Endothelial cell of umbilical vein (primary cell): ENCODE measurements at regions not wholly inside any gene's neighbourhood (a gene's known extent, or its start where the extent isn't known, plus 50 kb on each side); places are given as distances from the start of the nearest gene placed in this dataset.

Experiments
- BruUV-seq: library from RNA; stranded (reverse); fragments of 400-500 nt; replicated peaks from 2 replicates; lab custom pipeline; 2021; lab: Mats Ljungman, UMichigan
- CTCF ChIA-PET: fragments of 300-600, 350-600 bp; sonication (Branson Sonifier 250); formaldehyde crosslinking; loops from one replicate; lab custom pipeline; 2021; ENCODE audit warnings: antibody characterized with exemption, inconsistent platforms; lab: Charles Lee
- POLR2A ChIA-PET: fragments of 300-600, 350-600 bp; sonication (Branson Sonifier 250); formaldehyde crosslinking; loops from one replicate; lab custom pipeline; 2021; ENCODE audit warnings: antibody characterized with exemption, inconsistent platforms; lab: Charles Lee
- DNase-seq: peaks from one replicate; pipeline ENCODE4 v3.0.0-alpha.2; 2011; ENCODE audit warnings: low read depth, low spot score
- FAIRE-seq: peaks from 2 replicates; lab custom pipeline; 2011; peaks lifted over from hg19 to GRCh38; lab: Jason Lieb, UNC
- H2AFZ ChIP-seq: 2 replicates; pipeline ENCODE4 v1.6.0; 2012; ENCODE audit warnings: low read depth, low read length, control low read depth, inconsistent platforms
- H3K27ac ChIP-seq: 2 replicates; pipeline ENCODE4 v1.5.1; 2011; ENCODE audit warnings: low read depth, mild to moderate bottlenecking, control low read depth, low read length, moderate library complexity; ENCODE audit not compliant: insufficient read depth
- H3K27me3 ChIP-seq, 2 experiments: 2 replicates each; pipeline versions ENCODE4 v1.6.0 to v1.6.1; 2011; ENCODE audit warnings: low read length in 2 of 2, mixed read lengths in 1 of 2; ENCODE audit not compliant: control insufficient read depth in 2 of 2, insufficient read depth in 2 of 2
- H3K36me3 ChIP-seq, 2 experiments: 2 replicates in 1 of 2; 3 replicates in 1 of 2; pipeline ENCODE4 v1.5.1; 2011; ENCODE audit warnings: low read length in 2 of 2, mild to moderate bottlenecking in 1 of 2, moderate library complexity in 1 of 2; ENCODE audit not compliant: control insufficient read depth in 2 of 2, insufficient read depth in 2 of 2; ENCODE audit errors: extremely low read depth in 1 of 2
- H3K4me1 ChIP-seq: 3 replicates; pipeline ENCODE4 v1.5.1; 2011; ENCODE audit warnings: mild to moderate bottlenecking, low read length; ENCODE audit not compliant: control insufficient read depth, insufficient read depth; ENCODE audit errors: extremely low read depth
- H3K4me2 ChIP-seq: 2 replicates; pipeline ENCODE4 v1.6.1; 2011; ENCODE audit warnings: low read length, control low read depth, mixed read lengths; ENCODE audit not compliant: insufficient read depth
- H3K4me3 ChIP-seq, 3 experiments: fragments of 200-600 bp in 1 of 3; sonication (generic), shearing (Covaris generic) in 1 of 3; replicated peaks in 1 of 3; 2 replicates each; pipeline ENCODE4 v1.5.1; 2011 to 2016; ENCODE audit warnings: control low read depth in 3 of 3, low read length in 3 of 3, mild to moderate bottlenecking in 2 of 3, inconsistent platforms in 1 of 3, low read depth in 1 of 3, moderate library complexity in 1 of 3; ENCODE audit not compliant: insufficient read depth in 1 of 3
- H3K79me2 ChIP-seq: 2 replicates; pipeline ENCODE4 v1.6.0; 2012; ENCODE audit warnings: low read length, inconsistent platforms; ENCODE audit not compliant: control insufficient read depth, insufficient read depth
- H3K9ac ChIP-seq: replicated peaks from 2 replicates; pipeline ENCODE3; 2011; ENCODE audit warnings: low read length, control low read depth; ENCODE audit not compliant: insufficient read depth; ENCODE audit errors: extremely low read depth
- H3K9me1 ChIP-seq: replicated peaks from 3 replicates; pipeline ENCODE4 v1.6.0; 2011; ENCODE audit warnings: mild to moderate bottlenecking, low read length; ENCODE audit not compliant: control insufficient read depth, insufficient read depth; ENCODE audit errors: extremely low read depth
- H3K9me3 ChIP-seq: replicated peaks from 2 replicates; pipeline ENCODE4 v1.5.1; 2012; ENCODE audit warnings: low read length, inconsistent platforms; ENCODE audit not compliant: control insufficient read depth, insufficient read depth
- H4K20me1 ChIP-seq: replicated peaks from 2 replicates; pipeline ENCODE3; 2011; ENCODE audit warnings: mild to moderate bottlenecking, low read length; ENCODE audit not compliant: control insufficient read depth, insufficient read depth; ENCODE audit errors: extremely low read depth
- EZH2 ChIP-seq: IDR thresholded peaks from 2 replicates; pipeline ENCODE4 v1.6.1; 2012; ENCODE audit warnings: borderline replicate concordance, low read depth, mild to moderate bottlenecking, moderate library complexity, low read length, inconsistent platforms; ENCODE audit not compliant: severe bottlenecking
- FOS ChIP-seq: IDR thresholded peaks from 2 replicates; pipeline ENCODE4 v1.6.1; 2011; ENCODE audit warnings: mild to moderate bottlenecking, low read length, moderate library complexity, borderline replicate concordance; ENCODE audit not compliant: insufficient read depth
- GATA2 ChIP-seq: IDR thresholded peaks from 2 replicates; pipeline ENCODE4 v1.7.0; 2011; ENCODE audit warnings: low read depth, mild to moderate bottlenecking, moderate library complexity, mixed read lengths, low read length; ENCODE audit not compliant: insufficient read length, insufficient read depth
- JUN ChIP-seq: IDR thresholded peaks from 2 replicates; pipeline ENCODE4 v1.6.1; 2011; ENCODE audit warnings: borderline replicate concordance, low read depth; ENCODE audit not compliant: insufficient read length, insufficient read depth
- MYC ChIP-seq: IDR thresholded peaks from one replicate; pipeline ENCODE4 v1.6.1; 2011; ENCODE audit warnings: mild to moderate bottlenecking, low read depth, low read length
- POLR2A ChIP-seq: IDR thresholded peaks from 2 replicates; pipeline ENCODE4 v1.6.1; 2012; ENCODE audit warnings: low read depth, mild to moderate bottlenecking, control low read depth, low read length
- POLR2AphosphoS5 ChIP-seq: IDR thresholded peaks from 2 replicates; pipeline ENCODE4 v1.6.1; 2012; ENCODE audit warnings: low read depth, mild to moderate bottlenecking, control low read depth, low read length, moderate library complexity; ENCODE audit not compliant: insufficient read depth
- dilution Hi-C: fragments of 300-500 bp; cut with MboI; formaldehyde crosslinking; loops from one replicate; pipeline ENCODE4 v1.15.0; 2019; ENCODE audit warnings: low sequenced_read_pairs; ENCODE audit not compliant: extremely low pct_ligation_motif_present
- intact Hi-C: fragments of 100-400 bp; cut with micrococcal nuclease; formaldehyde crosslinking; loops from one replicate; pipeline ENCODE4 v1.10.0; 2022
- TF ChIP-seq, protein P1 (sequence below), 2 donors: IDR thresholded peaks; 1 replicate in 1 of 2; 2 replicates in 1 of 2; pipeline ENCODE4 v1.5.1; 2011; ENCODE audit warnings: low read length in 2 of 2, mild to moderate bottlenecking in 2 of 2, moderate library complexity in 2 of 2, control low read depth in 1 of 2, inconsistent platforms in 1 of 2, low read depth in 1 of 2; ENCODE audit not compliant: insufficient read depth in 1 of 2; ENCODE audit errors: extremely low read depth in 1 of 2

DNA sequence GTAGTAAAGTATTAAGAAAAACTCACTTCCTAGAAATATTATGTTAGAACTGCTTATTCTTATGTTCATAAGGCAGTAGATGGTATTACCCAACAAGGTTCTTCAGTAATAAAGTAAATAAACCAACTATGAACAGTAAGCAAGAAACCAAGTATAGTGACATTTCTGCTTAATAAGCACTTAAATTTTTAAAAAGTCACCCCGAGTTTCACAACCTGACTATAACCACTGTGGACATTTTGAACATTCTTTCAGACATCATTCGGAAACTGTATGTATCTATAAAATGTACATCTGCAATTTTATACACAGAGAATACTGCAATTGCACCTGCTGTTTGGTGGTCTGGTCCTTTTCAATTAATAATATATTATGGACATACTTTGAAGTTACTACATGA lies 1073.6 kb downstream of the XPNPEP1 start:
- intact Hi-C loops (no loop called here), dilution Hi-C loops (no loop called here)
- H3K4me3 ChIP-seq = no peak overlapping the region
- no peaks in the 10 kb centered on the region for H3K27me3 ChIP-seq
- DNase-seq (no peak), FAIRE-seq (no peak)
- TF ChIP-seq, protein P1, sequence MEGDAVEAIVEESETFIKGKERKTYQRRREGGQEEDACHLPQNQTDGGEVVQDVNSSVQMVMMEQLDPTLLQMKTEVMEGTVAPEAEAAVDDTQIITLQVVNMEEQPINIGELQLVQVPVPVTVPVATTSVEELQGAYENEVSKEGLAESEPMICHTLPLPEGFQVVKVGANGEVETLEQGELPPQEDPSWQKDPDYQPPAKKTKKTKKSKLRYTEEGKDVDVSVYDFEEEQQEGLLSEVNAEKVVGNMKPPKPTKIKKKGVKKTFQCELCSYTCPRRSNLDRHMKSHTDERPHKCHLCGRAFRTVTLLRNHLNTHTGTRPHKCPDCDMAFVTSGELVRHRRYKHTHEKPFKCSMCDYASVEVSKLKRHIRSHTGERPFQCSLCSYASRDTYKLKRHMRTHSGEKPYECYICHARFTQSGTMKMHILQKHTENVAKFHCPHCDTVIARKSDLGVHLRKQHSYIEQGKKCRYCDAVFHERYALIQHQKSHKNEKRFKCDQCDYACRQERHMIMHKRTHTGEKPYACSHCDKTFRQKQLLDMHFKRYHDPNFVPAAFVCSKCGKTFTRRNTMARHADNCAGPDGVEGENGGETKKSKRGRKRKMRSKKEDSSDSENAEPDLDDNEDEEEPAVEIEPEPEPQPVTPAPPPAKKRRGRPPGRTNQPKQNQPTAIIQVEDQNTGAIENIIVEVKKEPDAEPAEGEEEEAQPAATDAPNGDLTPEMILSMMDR (IDR thresholded peaks at IDR 0.05; ENCODE audit: extremely low read depth in 1 of 2, insufficient read depth in 1 of 2, low read depth in 1 of 2, low read length in 2 of 2) = no peak
- TF ChIP-seq MYC (no peak), EZH2 (no peak), POLR2AphosphoS5 (no peak), GATA2 (no peak), POLR2A (no peak), JUN (no peak), FOS (no peak)
- peaks cover 3% of the 10 kb centered on the region for H3K9me3 ChIP-seq
- H3K9me1 ChIP-seq = no peaks in the 10 kb centered on the region
- POLR2A ChIA-PET = no interaction called here
- no peak overlapping the region for H2AFZ ChIP-seq
- no peaks in the 10 kb centered on the region for H3K79me2 ChIP-seq
- H3K4me1 ChIP-seq = no peaks in the 10 kb centered on the region
- no peak overlapping the region for H3K4me2 ChIP-seq
- CTCF ChIA-PET = no interaction called here
- H3K36me3 ChIP-seq = no peaks in the 10 kb centered on the region
- H4K20me1 ChIP-seq = no peaks in the 10 kb centered on the region
- no peak overlapping the region for H3K9ac ChIP-seq
- no TSS peak for BruUV-seq
- H3K27ac ChIP-seq = no peak overlapping the region
